GM12891 (cell line): ENCODE measurements at regions not wholly inside any gene's neighbourhood (a gene's known extent, or its start where the extent isn't known, plus 50 kb on each side); places are given as distances from the start of the nearest gene placed in this dataset.
"Not testable (repeated sequence)": the region's sequence is repeated elsewhere in the genome, so short reads cannot be mapped to it uniquely, and the experiment has no call there.

ENCODE experiments used
- DNase-seq: peaks from one replicate; pipeline ENCODE4 v3.0.0; 2011; ENCODE audit warnings: low spot score; ENCODE audit not compliant: insufficient read length
- FAIRE-seq: peaks from 2 replicates; lab custom pipeline; 2011; peaks lifted over from hg19 to GRCh38; lab: Jason Lieb, UNC
- PAX5 ChIP-seq: IDR thresholded peaks from 2 replicates; pipeline ENCODE4 v1.6.1; 2011; ENCODE audit warnings: low read length, moderate library complexity, mild to moderate bottlenecking; ENCODE audit not compliant: insufficient read depth, severe bottlenecking
- POLR2A ChIP-seq: IDR thresholded peaks from 2 replicates; pipeline ENCODE4 v1.6.1; 2011; ENCODE audit warnings: low read depth, low read length, control low read depth
- POLR2AphosphoS5 ChIP-seq: IDR thresholded peaks from 2 replicates; pipeline ENCODE4 v1.6.1; 2011; ENCODE audit warnings: low read depth, low read length, control low read depth
- POU2F2 ChIP-seq: IDR thresholded peaks from 2 replicates; pipeline ENCODE4 v1.6.1; 2011; ENCODE audit warnings: low read depth, mild to moderate bottlenecking, control low read depth, low read length, moderate library complexity
- SPI1 ChIP-seq: IDR thresholded peaks from 2 replicates; pipeline ENCODE4 v1.6.1; 2011; ENCODE audit warnings: low read depth, low read length, control low read depth
- TAF1 ChIP-seq: IDR thresholded peaks from 2 replicates; pipeline ENCODE4 v1.6.1; 2011; ENCODE audit warnings: low read depth, low read length, control low read depth

DNA sequence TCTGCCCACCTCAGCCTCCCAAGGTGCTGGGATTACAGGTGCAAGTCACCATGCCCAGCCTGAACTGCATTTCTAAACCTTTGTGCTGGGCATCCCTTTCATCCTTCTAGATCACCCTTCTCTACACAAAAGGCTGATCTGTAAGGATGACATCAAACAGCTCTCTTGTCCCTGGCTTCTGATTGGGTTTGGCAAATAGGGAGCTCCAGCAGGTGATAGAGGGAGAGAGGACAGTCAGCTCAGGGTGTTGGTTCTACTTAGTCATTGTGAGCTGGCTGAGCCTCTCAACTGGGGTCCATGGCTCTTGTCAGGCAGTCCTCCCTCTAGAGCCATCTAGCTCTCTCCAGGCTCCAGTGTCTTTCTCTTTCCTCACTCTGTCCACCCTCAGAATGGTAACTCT, 237.6 kb upstream of the JARID2 start:
- FAIRE-seq (no peak), DNase-seq (no peak)
- TF ChIP-seq POLR2A (no peak), POU2F2 (no peak), PAX5 (no peak), POLR2AphosphoS5 (no peak)

DNA sequence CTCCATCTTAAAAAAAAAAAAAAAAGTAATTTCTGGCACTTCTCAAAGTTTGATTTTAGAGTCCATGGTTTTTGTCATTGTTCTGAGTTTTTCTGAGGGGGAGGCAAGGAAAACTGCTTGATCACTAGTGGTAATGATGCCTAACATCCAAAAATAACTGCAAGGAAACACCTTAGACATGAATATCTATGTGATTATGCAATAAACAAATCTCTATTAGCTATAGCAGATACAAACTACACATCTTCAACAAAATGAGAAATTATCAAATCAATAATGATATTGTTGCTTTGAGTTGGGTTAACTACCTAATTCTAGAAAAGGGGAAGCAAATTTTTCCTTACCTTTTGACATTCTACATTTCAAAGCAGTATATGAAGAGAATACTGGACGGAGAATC, 230.9 kb upstream of the JARID2 start:
- DNase-seq (no peak), FAIRE-seq (no peak)
- TF ChIP-seq SPI1 (no peak), POU2F2 (no peak), PAX5 (no peak)

DNA sequence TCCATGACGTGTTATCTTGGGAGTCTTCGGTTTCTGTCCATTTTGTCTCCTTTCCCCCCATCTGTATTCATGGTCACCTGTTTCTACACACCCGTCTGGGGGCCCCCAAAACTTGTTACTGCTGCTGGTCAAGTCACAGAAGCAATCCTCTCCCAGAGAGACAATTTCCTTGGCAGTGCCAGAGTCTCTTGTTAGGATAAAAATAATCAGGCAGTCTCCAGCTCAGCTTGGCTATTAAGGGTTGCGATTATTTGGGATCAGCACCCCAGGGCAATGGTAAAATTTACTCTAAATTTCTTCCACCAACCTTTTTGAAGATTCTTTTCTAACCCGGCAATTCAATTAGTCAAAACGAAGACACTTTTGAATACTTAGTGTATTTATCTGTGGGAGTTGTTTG, 229.1 kb upstream of the JARID2 start:
- FAIRE-seq = no peak
- DNase-seq = no peak
- TF ChIP-seq TAF1 (no peak), POLR2AphosphoS5 (no peak), POLR2A (no peak), SPI1 (no peak), POU2F2 (no peak), PAX5 (no peak)

DNA sequence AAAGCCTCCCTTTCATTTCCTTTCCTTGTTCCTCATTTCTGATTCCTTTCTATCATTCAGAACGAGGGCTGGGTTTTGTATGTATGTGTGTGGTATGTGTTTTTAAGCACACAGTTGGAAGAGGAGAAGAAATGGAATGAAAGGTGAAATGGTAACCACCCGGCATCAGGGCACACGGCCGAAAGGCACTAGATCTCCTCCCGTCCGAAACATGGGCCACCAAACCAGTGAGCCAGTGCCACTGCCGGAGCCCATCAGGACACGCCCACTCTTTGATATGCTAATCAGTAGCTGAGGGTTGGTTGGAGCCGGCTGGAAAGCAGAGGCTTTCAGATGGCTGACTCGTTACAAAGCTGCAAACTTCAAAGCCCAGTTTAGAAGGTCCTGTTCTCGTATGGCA, 228.6 kb upstream of the JARID2 start:
- peak; percentile 23 for FAIRE-seq
- DNase-seq = no peak
- TF ChIP-seq PAX5 (no peak), SPI1 (peak; percentile 16; the same call in 1 of the 2 replicates)

GRCh38 chr6:15017803-15018202, 228.1 kb upstream of the JARID2 start:
- DNase-seq (no peak), FAIRE-seq (no peak)
- TF ChIP-seq POLR2AphosphoS5 (no peak), TAF1 (no peak), SPI1 (no peak), POU2F2 (no peak), PAX5 (no peak), POLR2A (no peak)

GRCh38 chr6:15020119-15020770, 225.6 kb upstream of the JARID2 start:
- FAIRE-seq (no peak), DNase-seq (no peak)
- TF ChIP-seq POLR2AphosphoS5 = no peak

DNA sequence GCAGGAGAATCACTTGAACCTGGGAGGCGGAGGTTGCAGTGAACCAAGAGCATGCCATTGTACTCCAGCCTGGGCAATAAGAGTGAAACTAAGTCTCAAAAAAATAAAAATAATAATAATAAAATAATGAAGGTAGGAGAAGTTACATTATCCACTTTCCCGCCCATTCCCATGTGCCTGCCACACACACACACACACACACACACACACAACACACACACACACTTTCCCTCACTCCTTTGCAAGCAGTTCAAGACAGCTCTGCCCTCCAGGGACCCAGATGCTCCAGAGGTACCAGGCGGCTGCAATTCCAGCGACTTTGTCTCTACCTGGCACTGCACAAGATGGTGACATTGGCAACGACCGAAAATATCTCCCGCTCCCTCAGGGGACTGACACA, 224.8 kb upstream of the JARID2 start:
- no peak for TF ChIP-seq TAF1
- FAIRE-seq (no peak), DNase-seq (no peak)

DNA sequence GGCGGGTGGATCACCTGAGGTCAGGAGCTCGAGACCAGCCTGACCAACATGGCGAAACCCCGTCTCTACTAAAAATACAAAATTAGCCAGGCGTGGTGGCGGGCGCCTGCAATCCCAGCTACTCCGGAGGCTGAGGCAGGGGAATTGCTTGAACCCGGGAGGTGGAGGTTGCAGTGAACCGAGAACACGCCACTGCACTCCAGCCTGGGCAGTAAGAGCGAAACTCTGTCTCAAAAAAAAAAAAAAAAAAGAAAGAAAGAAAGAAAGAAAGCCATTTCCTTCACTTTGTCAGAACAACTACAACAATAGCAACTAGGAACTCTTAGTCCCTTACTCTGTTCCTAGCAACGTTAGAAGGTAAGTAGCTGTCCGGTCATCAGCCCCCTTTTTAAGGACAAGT, 222.9 kb upstream of the JARID2 start:
- not testable (repeated sequence) for FAIRE-seq, DNase-seq

GRCh38 chr6:15023448-15023847, 222.4 kb upstream of the JARID2 start:
- FAIRE-seq (peak; percentile 96), DNase-seq (peak; percentile 36)
- TF ChIP-seq PAX5 (peak; percentile 12), POLR2AphosphoS5 (no peak)

- TF ChIP-seq SPI1 = no peak
- TF ChIP-seq POU2F2 = no peak
- TF ChIP-seq PAX5 = no peak
- no peak for TF ChIP-seq POLR2A
- no peak for TF ChIP-seq POLR2AphosphoS5
- no peak for TF ChIP-seq TAF1
- DNase-seq (no peak), FAIRE-seq (no peak)
Measured at GRCh38 chr6:15025446-15025845, 220.4 kb upstream of the JARID2 start.

GRCh38 chr6:15026832-15027231, 219.0 kb upstream of the JARID2 start:
- FAIRE-seq (no peak), DNase-seq (no peak)
- TF ChIP-seq POLR2A = no peak
- TF ChIP-seq PAX5 = no peak
- TF ChIP-seq SPI1 = no peak
- TF ChIP-seq POLR2AphosphoS5 = no peak
- TF ChIP-seq TAF1 = no peak
- TF ChIP-seq POU2F2 = no peak

DNA sequence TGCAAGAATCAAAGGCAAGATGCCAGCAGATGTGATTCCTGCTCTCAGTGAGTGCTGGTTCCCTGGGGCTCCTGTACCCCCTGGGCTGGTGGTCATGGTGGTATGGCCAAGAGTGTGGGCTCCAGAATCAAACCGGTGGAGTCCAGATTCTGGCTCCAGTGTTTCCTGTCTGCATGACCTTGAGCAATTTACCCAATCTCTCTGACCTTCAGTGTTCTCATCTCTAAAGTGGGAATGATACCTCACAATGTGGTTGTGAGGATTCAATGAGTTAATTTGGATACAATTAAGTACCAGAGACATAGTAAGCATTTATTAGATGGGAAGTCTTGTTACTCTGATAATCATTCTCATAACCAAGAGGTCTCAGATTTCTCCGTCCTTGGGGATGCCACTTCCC, 218.4 kb upstream of the JARID2 start:
- DNase-seq (no peak), FAIRE-seq (no peak)
- TF ChIP-seq POLR2A (no peak), POLR2AphosphoS5 (no peak), TAF1 (no peak), POU2F2 (no peak), SPI1 (no peak), PAX5 (no peak)
